SK-N-SH (cell line): ENCODE measurements at regions not wholly inside any gene's neighbourhood (a gene's known extent, or its start where the extent isn't known, plus 50 kb on each side); places are given as distances from the start of the nearest gene placed in this dataset.

Source experiments
- GABPA ChIP-seq: IDR thresholded peaks from 2 replicates; pipeline ENCODE4 v1.4.0; 2012; ENCODE audit warnings: low read depth, mild to moderate bottlenecking
- GATA2 ChIP-seq: sonication (generic); formaldehyde crosslinking; IDR thresholded peaks from 2 replicates; pipeline ENCODE4 v1.5.0; 2020; ENCODE audit warnings: mild to moderate bottlenecking, missing genetic modification reagents
- JUND ChIP-seq: IDR thresholded peaks from 2 replicates; pipeline ENCODE4 v1.4.0; 2012
- POLR2AphosphoS5 ChIP-seq: IDR thresholded peaks from 2 replicates; pipeline ENCODE4 v1.6.1; 2012; ENCODE audit warnings: low read depth, low read length
- RAD21 ChIP-seq: IDR thresholded peaks from 2 replicates; pipeline ENCODE4 v1.6.1; 2012; ENCODE audit warnings: mild to moderate bottlenecking, low read length
- TF ChIP-seq, protein P1 (sequence below): fragments of 200-600 bp; sonication (generic); IDR thresholded peaks from 2 replicates; pipeline ENCODE4 v1.6.1; 2017; ENCODE audit warnings: antibody characterized with exemption, mild to moderate bottlenecking, moderate library complexity
- TF ChIP-seq, protein P2 (sequence below): IDR thresholded peaks from 2 replicates; pipeline ENCODE4 v1.6.1; 2012; ENCODE audit warnings: mild to moderate bottlenecking, low read depth, low read length, moderate library complexity

DNA sequence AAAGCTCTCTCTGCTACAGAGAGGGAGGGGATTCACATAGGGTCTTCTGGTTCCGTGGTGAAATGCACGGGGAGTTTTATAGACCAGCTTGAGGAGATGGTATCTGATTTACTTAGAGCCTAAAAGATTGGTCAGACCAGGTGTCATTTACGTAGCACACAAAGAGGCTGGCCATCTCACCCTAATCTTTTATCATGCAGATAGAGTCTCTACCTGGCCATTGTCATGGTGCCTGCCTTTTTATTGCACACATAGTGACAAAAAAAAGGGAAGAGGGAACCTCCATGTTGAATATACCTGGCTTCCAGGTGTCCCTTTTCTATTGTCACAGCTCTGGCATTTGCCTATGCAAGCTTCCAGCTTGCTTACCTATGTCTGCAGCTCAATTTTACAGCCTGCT, 1456.1 kb downstream of the GATA3 start:
- TF ChIP-seq, protein P1, sequence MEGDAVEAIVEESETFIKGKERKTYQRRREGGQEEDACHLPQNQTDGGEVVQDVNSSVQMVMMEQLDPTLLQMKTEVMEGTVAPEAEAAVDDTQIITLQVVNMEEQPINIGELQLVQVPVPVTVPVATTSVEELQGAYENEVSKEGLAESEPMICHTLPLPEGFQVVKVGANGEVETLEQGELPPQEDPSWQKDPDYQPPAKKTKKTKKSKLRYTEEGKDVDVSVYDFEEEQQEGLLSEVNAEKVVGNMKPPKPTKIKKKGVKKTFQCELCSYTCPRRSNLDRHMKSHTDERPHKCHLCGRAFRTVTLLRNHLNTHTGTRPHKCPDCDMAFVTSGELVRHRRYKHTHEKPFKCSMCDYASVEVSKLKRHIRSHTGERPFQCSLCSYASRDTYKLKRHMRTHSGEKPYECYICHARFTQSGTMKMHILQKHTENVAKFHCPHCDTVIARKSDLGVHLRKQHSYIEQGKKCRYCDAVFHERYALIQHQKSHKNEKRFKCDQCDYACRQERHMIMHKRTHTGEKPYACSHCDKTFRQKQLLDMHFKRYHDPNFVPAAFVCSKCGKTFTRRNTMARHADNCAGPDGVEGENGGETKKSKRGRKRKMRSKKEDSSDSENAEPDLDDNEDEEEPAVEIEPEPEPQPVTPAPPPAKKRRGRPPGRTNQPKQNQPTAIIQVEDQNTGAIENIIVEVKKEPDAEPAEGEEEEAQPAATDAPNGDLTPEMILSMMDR, result no peak
- no peak for TF ChIP-seq RAD21
- TF ChIP-seq, protein P2, sequence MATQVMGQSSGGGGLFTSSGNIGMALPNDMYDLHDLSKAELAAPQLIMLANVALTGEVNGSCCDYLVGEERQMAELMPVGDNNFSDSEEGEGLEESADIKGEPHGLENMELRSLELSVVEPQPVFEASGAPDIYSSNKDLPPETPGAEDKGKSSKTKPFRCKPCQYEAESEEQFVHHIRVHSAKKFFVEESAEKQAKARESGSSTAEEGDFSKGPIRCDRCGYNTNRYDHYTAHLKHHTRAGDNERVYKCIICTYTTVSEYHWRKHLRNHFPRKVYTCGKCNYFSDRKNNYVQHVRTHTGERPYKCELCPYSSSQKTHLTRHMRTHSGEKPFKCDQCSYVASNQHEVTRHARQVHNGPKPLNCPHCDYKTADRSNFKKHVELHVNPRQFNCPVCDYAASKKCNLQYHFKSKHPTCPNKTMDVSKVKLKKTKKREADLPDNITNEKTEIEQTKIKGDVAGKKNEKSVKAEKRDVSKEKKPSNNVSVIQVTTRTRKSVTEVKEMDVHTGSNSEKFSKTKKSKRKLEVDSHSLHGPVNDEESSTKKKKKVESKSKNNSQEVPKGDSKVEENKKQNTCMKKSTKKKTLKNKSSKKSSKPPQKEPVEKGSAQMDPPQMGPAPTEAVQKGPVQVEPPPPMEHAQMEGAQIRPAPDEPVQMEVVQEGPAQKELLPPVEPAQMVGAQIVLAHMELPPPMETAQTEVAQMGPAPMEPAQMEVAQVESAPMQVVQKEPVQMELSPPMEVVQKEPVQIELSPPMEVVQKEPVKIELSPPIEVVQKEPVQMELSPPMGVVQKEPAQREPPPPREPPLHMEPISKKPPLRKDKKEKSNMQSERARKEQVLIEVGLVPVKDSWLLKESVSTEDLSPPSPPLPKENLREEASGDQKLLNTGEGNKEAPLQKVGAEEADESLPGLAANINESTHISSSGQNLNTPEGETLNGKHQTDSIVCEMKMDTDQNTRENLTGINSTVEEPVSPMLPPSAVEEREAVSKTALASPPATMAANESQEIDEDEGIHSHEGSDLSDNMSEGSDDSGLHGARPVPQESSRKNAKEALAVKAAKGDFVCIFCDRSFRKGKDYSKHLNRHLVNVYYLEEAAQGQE, result no peak
- TF ChIP-seq GABPA, result no peak
- TF ChIP-seq POLR2AphosphoS5, result no peak
- TF ChIP-seq GATA2 (CRISPR knock-in tag), result no peak
- TF ChIP-seq JUND, result no peak
